GM19193 (cell line): ENCODE measurements at regions not wholly inside any gene's neighbourhood (a gene's known extent, or its start where the extent isn't known, plus 50 kb on each side); places are given as distances from the start of the nearest gene placed in this dataset.

Source experiments
- POLR2A ChIP-seq: IDR thresholded peaks from 4 replicates; pipeline ENCODE4 v1.6.1; 2011; ENCODE audit not compliant: insufficient read depth, insufficient read length; ENCODE audit errors: extremely low read depth

DNA sequence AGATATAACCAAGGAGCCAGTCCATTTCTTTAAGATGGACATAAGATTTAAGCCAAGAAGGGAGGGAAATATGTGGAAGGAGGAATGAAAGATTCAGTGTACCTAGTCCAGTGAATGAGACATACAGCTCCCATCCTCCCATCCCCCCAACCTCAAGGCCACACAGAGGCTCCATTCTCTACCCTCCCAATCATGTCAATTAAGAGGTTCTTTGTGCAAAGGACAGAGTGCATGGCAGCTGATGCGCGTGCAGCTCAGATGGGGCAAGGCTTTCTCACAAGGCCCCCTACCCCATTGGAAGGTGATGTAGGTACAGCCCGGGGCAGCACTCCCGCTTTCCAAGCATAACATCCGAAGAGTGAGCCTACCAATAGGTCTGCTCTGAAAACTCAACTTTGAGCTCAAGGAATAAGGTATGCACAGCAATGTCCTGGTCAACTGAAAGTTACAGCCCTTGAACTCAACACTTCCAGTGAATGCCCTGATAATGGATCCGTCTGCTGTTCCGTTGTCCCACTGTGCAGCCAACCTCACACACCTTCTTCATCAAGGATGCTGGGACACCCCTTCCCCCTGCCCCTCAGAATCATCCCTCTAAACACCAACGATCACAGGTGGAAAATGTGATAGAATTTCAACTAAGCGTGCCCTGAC, 458.1 kb downstream of the SOX9 start:
- TF ChIP-seq POLR2A, result no peak

DNA sequence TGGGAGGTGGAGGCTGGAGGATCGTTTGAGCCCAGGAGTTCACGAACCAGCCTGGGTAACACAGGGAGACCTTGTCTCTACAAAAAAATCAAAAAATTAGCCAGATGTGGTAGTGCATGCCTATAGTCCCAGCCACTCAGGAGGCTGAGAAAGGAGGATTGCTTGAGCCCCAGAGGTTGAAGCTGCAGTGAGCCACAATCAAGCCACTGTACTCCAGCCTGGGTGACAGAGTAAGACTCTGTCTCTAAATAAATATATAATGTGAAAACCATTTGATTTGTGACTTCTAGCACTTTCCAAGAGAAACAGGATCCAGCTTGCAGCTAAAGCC, 459.1 kb downstream of the SOX9 start:
- TF ChIP-seq POLR2A, result no peak

DNA sequence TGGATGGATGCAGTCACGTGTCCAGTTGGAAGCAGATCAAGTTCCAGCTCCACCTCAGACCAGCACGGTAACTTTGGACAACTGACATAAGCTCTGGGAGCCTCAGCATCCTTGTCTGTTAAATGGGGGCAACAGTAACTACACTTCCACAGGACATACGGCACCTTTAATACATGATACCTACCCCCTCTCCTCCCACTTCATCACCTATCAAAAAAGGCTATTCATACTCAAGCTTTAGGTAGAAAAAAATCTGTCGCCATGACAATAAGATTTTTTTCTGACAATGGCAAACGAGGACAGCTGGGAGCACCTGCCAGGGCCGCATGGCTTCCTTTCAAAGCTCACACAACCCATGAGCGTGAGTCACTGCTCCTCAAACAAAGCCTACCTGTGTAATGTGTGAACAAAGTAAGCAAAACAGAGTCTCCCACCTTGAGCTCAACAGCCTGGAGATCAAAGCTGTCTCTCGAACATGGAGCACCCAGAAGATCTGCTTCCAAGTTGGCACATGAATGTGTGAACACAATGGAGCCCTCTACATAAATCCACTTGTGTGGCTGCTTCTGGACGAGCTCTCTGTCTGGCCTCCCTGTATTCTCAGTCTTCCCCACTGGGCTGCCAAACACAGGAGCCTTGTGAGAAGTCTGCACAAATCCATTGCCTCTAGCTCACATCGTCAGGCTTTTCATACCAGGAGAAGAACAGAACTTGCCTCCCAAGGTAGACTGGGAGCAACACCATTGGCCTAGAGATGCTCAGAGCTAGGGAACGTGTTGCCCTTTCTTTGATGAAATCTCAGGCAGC, 459.7 kb downstream of the SOX9 start:
- no peak for TF ChIP-seq POLR2A

DNA sequence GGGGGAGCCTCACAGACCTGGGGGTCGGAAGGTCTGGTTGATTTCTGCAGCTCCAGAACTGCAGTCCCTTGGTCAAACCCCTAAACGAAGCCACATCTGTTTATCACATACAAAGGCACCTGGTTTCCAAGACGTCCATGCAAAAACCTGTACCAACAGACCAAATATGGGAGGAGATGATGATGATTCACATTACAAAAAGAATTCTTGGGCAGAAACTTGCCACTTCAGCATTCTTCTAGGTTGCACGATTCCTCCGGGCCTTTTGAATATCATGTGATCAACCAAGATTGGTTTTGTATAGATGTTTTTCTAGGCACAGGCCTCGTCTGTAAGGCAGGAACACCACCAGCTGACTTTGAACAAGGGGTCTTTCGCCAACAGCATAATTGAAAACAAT, 466.3 kb downstream of the SOX9 start:
- no peak for TF ChIP-seq POLR2A

DNA sequence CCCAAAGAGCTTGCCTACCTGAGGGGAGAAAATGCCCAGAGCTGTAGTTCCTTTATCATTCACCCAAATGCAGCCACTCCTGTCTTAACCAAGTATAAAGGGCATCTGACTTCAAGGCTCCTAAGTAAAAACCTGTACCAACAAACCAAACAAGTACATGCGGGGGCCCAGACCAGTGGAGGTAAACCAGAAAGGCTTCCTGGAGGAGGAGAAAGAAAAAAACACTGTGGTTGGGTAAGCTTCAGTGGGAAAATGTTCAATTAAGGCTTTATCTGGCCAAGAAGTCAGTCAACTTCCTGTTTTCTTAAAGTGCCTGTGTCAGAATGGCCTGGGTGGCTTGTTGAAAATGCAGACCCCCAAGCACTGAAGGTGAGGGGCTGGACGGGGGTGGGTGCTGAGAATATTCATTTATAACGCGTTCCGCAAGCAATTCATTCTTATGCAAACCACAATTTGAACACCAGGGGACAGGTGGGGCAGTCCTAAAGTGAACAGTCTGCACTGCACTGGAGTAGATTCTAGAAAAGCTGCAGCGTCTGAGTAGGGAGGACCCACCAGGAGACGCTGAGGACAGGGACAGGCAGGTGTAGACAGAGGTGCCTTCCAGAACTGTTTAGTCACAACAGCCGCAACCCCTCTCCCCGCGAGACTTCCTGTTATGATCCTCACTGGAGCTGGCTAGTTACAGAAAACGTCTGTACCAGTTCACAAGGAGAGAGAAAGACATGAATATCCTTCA, 467.1 kb downstream of the SOX9 start:
- no peak for TF ChIP-seq POLR2A

DNA sequence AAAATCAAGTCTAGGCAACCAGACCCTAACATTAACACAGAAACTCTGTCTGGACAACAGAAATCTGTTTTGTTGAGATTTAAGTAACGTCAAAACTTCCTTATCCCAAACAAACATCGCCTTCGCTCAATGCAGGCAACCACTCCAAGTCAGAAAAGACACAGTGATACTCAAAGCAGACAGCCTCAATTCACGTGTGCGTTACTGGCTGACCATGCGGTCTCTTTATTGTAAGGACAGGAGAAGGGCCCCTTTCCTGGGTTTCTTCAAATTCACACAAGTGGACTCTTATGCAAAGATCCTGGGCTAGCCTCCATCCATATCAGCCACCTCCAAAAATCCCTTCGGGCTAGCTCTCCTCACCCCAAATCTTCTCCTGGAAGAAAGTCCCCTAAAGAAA, 467.7 kb downstream of the SOX9 start:
- no peak for TF ChIP-seq POLR2A

DNA sequence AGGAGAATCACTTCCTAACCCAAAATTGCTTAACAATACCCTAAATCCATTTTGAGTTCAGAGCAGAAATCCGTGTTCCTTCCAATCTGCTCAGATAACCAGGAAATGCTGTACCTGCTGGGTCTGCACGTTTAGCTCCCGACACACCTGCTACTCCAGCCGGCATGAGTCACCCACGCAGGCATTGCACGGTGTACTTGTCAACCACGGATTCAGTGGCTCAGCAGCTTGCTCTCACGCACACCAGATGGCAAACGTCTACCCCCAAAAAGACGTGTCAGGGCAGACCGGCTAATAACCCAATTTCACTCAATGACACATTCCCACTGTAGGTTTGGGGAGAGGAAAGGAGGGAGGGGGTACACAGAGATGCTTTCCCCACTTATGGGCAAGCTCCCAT, 468.1 kb downstream of the SOX9 start:
- no peak for TF ChIP-seq POLR2A

DNA sequence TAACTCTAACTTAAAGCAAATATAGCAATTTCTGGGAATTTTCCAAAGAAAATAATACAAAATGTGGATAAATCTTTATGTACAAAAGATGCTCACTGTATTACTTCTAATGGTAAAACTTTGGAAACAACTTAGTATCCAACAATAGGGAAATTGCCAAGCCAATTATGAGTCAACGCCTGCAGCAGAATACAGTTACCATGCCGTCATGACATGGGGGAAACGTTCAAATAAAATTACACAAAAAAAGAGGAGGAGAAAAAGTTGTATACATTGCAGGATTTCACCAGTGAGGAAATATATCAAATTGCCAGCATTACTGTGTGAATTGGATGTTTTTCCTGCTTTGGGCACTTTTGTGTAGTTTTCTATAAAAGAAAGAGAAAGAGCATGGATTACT, 469.6 kb downstream of the SOX9 start:
- TF ChIP-seq POLR2A, result no peak

DNA sequence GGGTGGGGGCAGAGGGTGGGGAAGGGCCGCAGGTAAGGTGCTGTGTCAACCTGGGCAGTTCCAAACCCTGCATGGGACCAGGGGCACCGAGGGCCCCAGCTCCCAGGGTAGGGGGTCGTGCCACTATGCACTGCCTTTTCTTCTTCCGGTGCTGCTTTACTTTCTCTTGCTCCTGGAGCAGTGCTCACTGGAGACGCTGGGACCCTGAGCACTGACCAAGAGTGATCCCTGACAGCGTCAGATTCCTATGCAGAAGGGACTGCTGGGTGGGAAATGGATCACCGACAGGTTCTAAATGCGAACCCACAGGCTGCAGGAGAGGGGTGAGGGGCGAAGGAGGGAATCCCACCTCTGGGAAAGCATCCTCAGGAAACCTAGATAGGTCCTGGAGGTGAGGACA, 470.1 kb downstream of the SOX9 start:
- no peak for TF ChIP-seq POLR2A

DNA sequence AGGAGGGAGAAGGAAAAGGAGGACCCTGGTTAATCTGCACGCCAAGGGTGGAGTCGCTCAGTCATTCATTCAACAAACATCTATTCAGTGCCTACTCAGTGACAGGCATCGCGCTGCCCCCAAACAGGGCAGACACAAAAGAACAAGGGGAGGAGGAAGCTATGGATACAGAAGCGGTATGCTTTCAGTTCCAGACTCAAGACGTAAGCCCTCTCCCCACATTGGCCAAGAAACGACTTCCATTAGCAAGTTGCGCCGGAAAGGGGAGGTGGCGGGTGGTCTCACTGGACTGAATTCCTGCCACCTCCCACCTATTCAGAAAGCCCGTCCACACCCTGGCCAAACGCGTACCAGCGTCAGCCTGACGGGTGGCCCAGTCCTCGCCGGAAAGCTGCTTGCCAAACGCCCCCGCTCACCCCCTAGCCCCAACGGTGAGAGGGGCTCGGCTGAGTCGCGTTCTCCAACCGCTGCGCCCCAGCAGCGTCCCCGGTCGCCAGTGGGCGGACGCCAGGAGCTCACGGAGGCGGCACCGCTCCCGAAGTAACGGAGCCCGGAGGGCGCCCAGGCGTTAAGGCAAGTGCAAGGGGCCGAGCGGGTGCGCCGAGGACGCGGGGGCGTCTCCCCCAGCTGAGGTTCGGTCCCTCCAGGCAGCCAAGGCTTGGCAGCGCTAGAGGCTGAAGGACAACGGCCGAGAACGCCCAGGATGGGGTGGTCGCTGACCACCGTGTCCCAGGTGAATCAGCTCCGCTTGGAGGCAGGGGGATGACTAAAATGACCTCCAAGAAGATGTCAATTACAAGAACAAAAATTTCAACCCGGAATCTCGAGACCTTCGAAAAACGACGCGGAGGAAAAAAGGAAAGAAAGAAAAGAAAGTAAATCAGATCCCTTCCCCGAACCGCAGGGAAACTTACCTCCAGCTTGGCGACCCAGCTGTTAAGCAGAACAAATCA, 470.7 kb downstream of the SOX9 start:
- no peak for TF ChIP-seq POLR2A

DNA sequence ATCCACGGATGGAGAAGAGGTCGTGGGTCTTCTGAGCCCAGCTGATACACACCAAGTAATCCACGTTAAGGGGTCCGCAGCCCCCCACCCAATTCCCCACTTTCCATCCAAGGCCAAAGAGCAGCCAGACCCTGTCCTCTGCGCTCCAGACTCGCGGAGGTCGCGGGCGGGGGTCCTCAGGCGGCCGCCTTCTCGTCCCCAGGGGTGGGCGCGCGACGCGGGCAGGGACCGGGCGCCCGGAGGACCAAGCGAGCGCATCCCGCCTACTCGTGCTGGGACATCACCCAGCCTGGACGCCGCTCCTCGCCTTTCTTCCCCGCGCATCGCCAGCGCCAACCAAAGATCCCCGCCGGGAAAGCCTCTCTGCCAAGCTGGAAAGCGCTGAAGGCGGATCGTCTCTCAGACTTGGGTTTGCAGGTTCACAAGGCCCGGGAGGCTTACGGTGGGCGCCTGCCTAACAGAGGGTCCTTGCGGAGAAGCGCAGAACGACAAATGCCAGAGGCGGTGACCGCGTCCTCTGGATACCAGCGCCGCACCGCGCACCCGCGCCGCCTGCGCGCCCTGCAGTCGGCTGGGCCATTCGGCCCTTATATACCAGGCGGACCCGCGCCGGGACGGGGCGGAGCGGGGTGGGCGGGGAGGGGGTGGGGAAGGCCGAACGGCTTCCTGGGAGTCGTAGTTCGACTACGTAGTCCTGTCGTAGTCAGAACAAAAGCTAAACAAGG, 471.6 kb downstream of the SOX9 start:
- peak; percentile 99 for TF ChIP-seq POLR2A

DNA sequence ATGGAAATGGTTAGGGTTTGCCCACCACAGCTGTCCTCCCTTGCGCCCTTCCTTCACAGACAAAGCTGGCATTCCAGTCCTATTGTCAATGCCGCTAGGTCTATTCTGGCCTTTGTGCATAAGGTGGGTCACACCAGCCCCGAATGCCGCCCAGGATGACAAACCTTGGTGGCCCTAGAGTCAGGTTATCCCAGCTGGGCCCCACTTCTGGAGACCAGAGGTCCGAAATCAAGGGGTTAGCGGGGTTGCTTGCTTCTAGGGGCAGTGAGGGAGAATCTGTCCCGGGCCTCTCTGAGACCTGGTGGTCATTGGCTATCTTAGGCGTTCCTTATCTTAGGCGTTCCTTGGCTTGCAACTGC, 472.1 kb downstream of the SOX9 start:
- TF ChIP-seq POLR2A, result no peak

DNA sequence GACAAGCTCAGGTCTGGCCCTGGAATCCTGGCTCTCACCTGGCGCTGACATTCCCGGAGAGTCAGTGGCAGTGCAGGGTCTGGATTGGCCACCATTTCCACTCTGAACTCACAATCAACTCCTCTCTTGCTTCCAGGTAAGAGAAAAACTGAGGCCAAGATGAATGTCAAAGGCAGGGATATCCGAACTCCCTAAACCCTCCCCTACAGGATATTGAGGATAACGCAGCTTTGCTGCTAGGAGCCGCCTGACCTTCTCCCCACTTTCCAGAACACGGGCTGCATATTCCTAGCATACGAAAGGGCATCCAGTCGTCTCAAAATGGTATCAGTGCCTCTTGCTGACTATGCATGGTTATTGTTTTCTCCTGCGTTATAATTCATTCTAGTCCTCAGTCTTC, 473.4 kb downstream of the SOX9 start:
- no peak for TF ChIP-seq POLR2A
